ENCODE measurements at regions not wholly inside any gene's neighbourhood (a gene's known extent, or its start where the extent isn't known, plus 50 kb on each side); places are given as distances from the start of the nearest gene placed in this dataset.

- TF ChIP-seq CTCF (conservative IDR thresholded peaks at IDR 0.05): no peak
- no peak for TF ChIP-seq ZFX (IDR thresholded peaks at IDR 0.05)
These were observed 143.6 kb downstream of the TDRD15 start for GRCh38 chr2:21267232-21267835.

Data from C4-2B (cell line).